ENCODE measurements at regions not wholly inside any gene's neighbourhood (a gene's known extent, or its start where the extent isn't known, plus 50 kb on each side); places are given as distances from the start of the nearest gene placed in this dataset.

DNA sequence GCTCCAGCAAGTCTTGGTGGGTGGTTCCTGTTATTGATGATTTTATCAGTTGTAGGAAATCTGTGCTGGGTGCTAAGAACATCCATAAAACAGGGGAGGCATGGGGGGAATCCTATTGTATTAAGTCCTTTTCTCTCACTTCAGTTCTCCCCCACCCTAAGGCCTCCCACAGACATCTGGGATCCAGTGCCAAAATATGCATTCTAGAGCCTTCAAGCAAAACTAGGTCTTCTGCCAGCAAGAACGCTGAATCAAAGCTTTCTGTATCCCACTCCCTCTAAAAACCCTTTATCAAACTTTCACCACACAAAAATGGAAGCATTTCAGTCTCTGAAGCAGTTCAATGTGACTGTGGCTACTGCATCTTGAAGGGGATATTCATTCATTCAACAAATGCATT is 281.9 kb downstream of the GAS1 start:
- no peak for TF ChIP-seq POLR2A (IDR thresholded peaks at IDR 0.05; ENCODE audit: low read length)
- TF ChIP-seq GATA1 (IDR thresholded peaks at IDR 0.05; ENCODE audit: low read depth, low read length) = no peak

Measured in erythroblast (primary cell).